ENCODE measurements at regions not wholly inside any gene's neighbourhood (a gene's known extent, or its start where the extent isn't known, plus 50 kb on each side); places are given as distances from the start of the nearest gene placed in this dataset.

GRCh38 chr1:54488779-54489626 is 59.0 kb upstream of the ACOT11 start (continued):
- TF ChIP-seq ZFX (IDR thresholded peaks at IDR 0.05) (no peak), ELF1 (IDR thresholded peaks at IDR 0.05; ENCODE audit: borderline replicate concordance, low read depth) (no peak), MAX (IDR thresholded peaks at IDR 0.05) (no peak), EGR1 (IDR thresholded peaks at IDR 0.05; ENCODE audit: low read depth) (peak; percentile 68; the same call in 1 of the 2 replicates), ZNF274 (IDR thresholded peaks at IDR 0.05; ENCODE audit: low read depth, low read length) (no peak)

GRCh38 chr1:54488065-54488750 is 59.8 kb upstream of the ACOT11 start:
- Histone ChIP-seq H4K20me1 (ENCODE audit: insufficient read depth) (no peaks in the 10 kb centered on the region), H3K4me2 (ENCODE audit: low read length) (peak overlapping the region; percentile 100), H3K9ac (ENCODE audit: low read length) (peak overlapping the region; percentile 75), H3K4me3 (replicated peaks in 1 of 2; ENCODE audit: low read depth in 1 of 2, low read length in 2 of 2) (peak overlapping the region; percentile 60 to 80), H3K27ac (ENCODE audit: low read depth, low read length) (peak overlapping the region; percentile 77), H3K79me2 (ENCODE audit: insufficient read depth, low read length) (no peaks in the 10 kb centered on the region), H3K36me3 (ENCODE audit: control insufficient read depth in 1 of 2, insufficient read depth in 2 of 2, low read length in 2 of 2) (no peaks in the 10 kb centered on the region), H2AFZ (ENCODE audit: low read depth, low read length, poor library complexity, severe bottlenecking) (no peak overlapping the region), H3K4me1 (ENCODE audit: control insufficient read depth in 1 of 2, insufficient read depth in 2 of 2, low read length in 2 of 2) (peaks cover 17% of the 10 kb centered on the region in 2 experiments), H3K9me3 (ENCODE audit: control insufficient read depth in 1 of 2, insufficient read depth in 1 of 2, low read depth in 1 of 2, low read length in 2 of 2) (no peaks in the 10 kb centered on the region), H3K9me2 (ENCODE audit: insufficient read depth) (no peaks in the 10 kb centered on the region), H3K27me3 (ENCODE audit: insufficient read depth, low read length) (no peaks in the 10 kb centered on the region)
- intact Hi-C loops (cut with micrococcal nuclease): loop anchor here (1.0 to 10.0 kb wide), 6 partner anchors 81 to 633 kb away; partner anchors contain the start of genes CYB5RL and MRPL37
- DNase-seq (ENCODE audit: low read depth, low spot score) (peak; percentile 73), ATAC-seq (peak; percentile 81)
- BruUV-seq (replicated peaks): no TSS peak
- ChIA-PET POLR2A (interaction anchor here (1.0 kb wide), 1 partner anchor 81 kb away, joined by 8 read pairs; no protein-coding TSS in a partner anchor), CTCF (interaction anchor here (0.8 to 2.1 kb wide), 3 partner anchors 11 to 81 kb away, joined by 7 to 26 read pairs (median 18); no protein-coding TSS in a partner anchor), RAD21 (ENCODE audit: low non-redundant PET in 1 of 2, low total read pairs in 2 of 2, uncharacterized antibody in 2 of 2, unreplicated experiment in 2 of 2) (interaction anchor here (0.6 to 0.8 kb wide), 3 partner anchors 81 to 82 kb away, joined by 3 read pairs; partner anchors contain the start of gene SSBP3 (in 1 of the 2))
- TF ChIP-seq SP1 (IDR thresholded peaks at IDR 0.05; ENCODE audit: low read depth) (peak; percentile 78), TCF7L2 (IDR thresholded peaks at IDR 0.05; ENCODE audit: borderline replicate concordance, extremely low read depth, insufficient read depth, insufficient read length) (peak; percentile 95), EZH2 (IDR thresholded peaks at IDR 0.05) (no peak), ELF1 (IDR thresholded peaks at IDR 0.05; ENCODE audit: borderline replicate concordance, low read depth) (no peak), POLR2AphosphoS5 (IDR thresholded peaks at IDR 0.05; ENCODE audit: low read depth, low read length) (peak; percentile 81), ZFX (IDR thresholded peaks at IDR 0.05) (no peak), ZNF274 (IDR thresholded peaks at IDR 0.05; ENCODE audit: low read depth, low read length) (no peak), JUND (IDR thresholded peaks at IDR 0.05) (no peak), YY1 (IDR thresholded peaks at IDR 0.05; ENCODE audit: extremely low read depth, insufficient replicate concordance, low read depth, low read length) (no peak), SRF (IDR thresholded peaks at IDR 0.05; ENCODE audit: low read depth) (no peak), EZH2phosphoT487 (IDR thresholded peaks at IDR 0.05; ENCODE audit: borderline replicate concordance) (no peak), CTCF (IDR thresholded peaks at IDR 0.05 in 2 of 3, conservative IDR thresholded peaks at IDR 0.05 in 1 of 3; ENCODE audit: borderline replicate concordance in 1 of 3, insufficient read depth in 1 of 3, low read depth in 2 of 3, low read length in 2 of 3) (no peak)
- TF ChIP-seq, protein P1, sequence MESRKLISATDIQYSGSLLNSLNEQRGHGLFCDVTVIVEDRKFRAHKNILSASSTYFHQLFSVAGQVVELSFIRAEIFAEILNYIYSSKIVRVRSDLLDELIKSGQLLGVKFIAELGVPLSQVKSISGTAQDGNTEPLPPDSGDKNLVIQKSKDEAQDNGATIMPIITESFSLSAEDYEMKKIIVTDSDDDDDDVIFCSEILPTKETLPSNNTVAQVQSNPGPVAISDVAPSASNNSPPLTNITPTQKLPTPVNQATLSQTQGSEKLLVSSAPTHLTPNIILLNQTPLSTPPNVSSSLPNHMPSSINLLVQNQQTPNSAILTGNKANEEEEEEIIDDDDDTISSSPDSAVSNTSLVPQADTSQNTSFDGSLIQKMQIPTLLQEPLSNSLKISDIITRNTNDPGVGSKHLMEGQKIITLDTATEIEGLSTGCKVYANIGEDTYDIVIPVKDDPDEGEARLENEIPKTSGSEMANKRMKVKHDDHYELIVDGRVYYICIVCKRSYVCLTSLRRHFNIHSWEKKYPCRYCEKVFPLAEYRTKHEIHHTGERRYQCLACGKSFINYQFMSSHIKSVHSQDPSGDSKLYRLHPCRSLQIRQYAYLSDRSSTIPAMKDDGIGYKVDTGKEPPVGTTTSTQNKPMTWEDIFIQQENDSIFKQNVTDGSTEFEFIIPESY (IDR thresholded peaks at IDR 0.05; ENCODE audit: extremely low read depth, insufficient replicate concordance, low read length): peak; percentile 75
- TF ChIP-seq, protein P2, sequence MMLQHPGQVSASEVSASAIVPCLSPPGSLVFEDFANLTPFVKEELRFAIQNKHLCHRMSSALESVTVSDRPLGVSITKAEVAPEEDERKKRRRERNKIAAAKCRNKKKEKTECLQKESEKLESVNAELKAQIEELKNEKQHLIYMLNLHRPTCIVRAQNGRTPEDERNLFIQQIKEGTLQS (IDR thresholded peaks at IDR 0.05): no peak
